Fibroblast of lung (primary cell): ENCODE measurements at regions not wholly inside any gene's neighbourhood (a gene's known extent, or its start where the extent isn't known, plus 50 kb on each side); places are given as distances from the start of the nearest gene placed in this dataset.

Source experiments
- DNase-seq, 2 donors: peaks; one replicate each; pipeline versions ENCODE4 v3.0.0 to v3.0.0-alpha.2; 2010; ENCODE audit warnings: low read depth in 2 of 2
- H2AFZ ChIP-seq: 2 replicates; pipeline ENCODE4 v1.5.1; 2012; ENCODE audit warnings: low read length, control low read depth, inconsistent platforms
- H3K27ac ChIP-seq: 2 replicates; pipeline ENCODE4 v1.5.1; 2011; ENCODE audit warnings: low read length, control low read depth; ENCODE audit not compliant: insufficient read depth
- H3K27me3 ChIP-seq: 2 replicates; pipeline ENCODE4 v1.5.1; 2011; ENCODE audit warnings: mild to moderate bottlenecking, low read length; ENCODE audit not compliant: control insufficient read depth, insufficient read depth
- H3K36me3 ChIP-seq: 2 replicates; pipeline ENCODE4 v1.5.1; 2011; ENCODE audit warnings: low read length; ENCODE audit not compliant: control insufficient read depth, insufficient read depth
- H3K4me1 ChIP-seq: 2 replicates; pipeline ENCODE4 v1.5.1; 2011; ENCODE audit warnings: low read length; ENCODE audit not compliant: control insufficient read depth, insufficient read depth; ENCODE audit errors: extremely low read depth
- H3K4me2 ChIP-seq: 2 replicates; pipeline ENCODE4 v1.5.1; 2011; ENCODE audit warnings: low read length, control low read depth; ENCODE audit not compliant: insufficient read depth; ENCODE audit errors: extremely low read depth
- H3K4me3 ChIP-seq, 4 experiments: fragments of 200-600 bp in 1 of 4; sonication (generic) in 1 of 4; replicated peaks in 1 of 4; 2 replicates each; pipeline ENCODE4 v1.5.1; 2011 to 2016; ENCODE audit warnings: low read length in 4 of 4, low read depth in 3 of 4, mild to moderate bottlenecking in 3 of 4, control low read depth in 2 of 4, inconsistent platforms in 1 of 4, mixed read lengths in 1 of 4; ENCODE audit not compliant: insufficient read depth in 1 of 4; ENCODE audit errors: control extremely low read depth in 1 of 4
- H3K79me2 ChIP-seq: 2 replicates; pipeline ENCODE4 v1.5.1; 2012; ENCODE audit warnings: mild to moderate bottlenecking, low read length, inconsistent platforms; ENCODE audit not compliant: control insufficient read depth, insufficient read depth
- H3K9ac ChIP-seq: 2 replicates; pipeline ENCODE4 v1.5.1; 2011; ENCODE audit warnings: mild to moderate bottlenecking, low read length, control low read depth; ENCODE audit not compliant: insufficient read depth
- H3K9me3 ChIP-seq: 2 replicates; pipeline ENCODE4 v1.5.1; 2012; ENCODE audit warnings: low read depth, low read length; ENCODE audit not compliant: control insufficient read depth, insufficient read depth
- H4K20me1 ChIP-seq: 2 replicates; pipeline ENCODE4 v1.5.1; 2011; ENCODE audit warnings: low read length; ENCODE audit not compliant: control insufficient read depth, insufficient read depth; ENCODE audit errors: extremely low read depth
- CTCF ChIP-seq, 2 donors: IDR thresholded peaks in 1 of 2; conservative IDR thresholded peaks in 1 of 2; 1 replicate in 1 of 2; 2 replicates in 1 of 2; pipeline ENCODE4 v1.5.1; 2011 to 2012; ENCODE audit warnings: low read length in 2 of 2, control low read depth in 1 of 2, inconsistent platforms in 1 of 2, low read depth in 1 of 2, mild to moderate bottlenecking in 1 of 2
- EZH2 ChIP-seq: IDR thresholded peaks from 2 replicates; pipeline ENCODE4 v1.5.1; 2012; ENCODE audit warnings: low read length, control low read depth, mild to moderate bottlenecking; ENCODE audit errors: missing control alignments

- Histone ChIP-seq H3K9ac (no peak overlapping the region), H3K4me2 (no peak overlapping the region), H3K4me3 (no peak overlapping the region), H3K36me3 (no peaks in the 10 kb centered on the region), H3K27ac (no peak overlapping the region), H3K9me3 (no peaks in the 10 kb centered on the region), H3K27me3 (no peaks in the 10 kb centered on the region), H4K20me1 (no peaks in the 10 kb centered on the region), H2AFZ (no peak overlapping the region), H3K79me2 (no peaks in the 10 kb centered on the region), H3K4me1 (no peaks in the 10 kb centered on the region)
- TF ChIP-seq EZH2 (no peak), CTCF (conservative IDR thresholded peaks at IDR 0.05 in 1 of 2, IDR thresholded peaks at IDR 0.05 in 1 of 2; ENCODE audit: low read depth in 1 of 2, low read length in 2 of 2) (no peak)
- no peak for DNase-seq
Measured at GRCh38 chr3:147630921-147631415, 221.8 kb downstream of the ZIC1 start.

DNA sequence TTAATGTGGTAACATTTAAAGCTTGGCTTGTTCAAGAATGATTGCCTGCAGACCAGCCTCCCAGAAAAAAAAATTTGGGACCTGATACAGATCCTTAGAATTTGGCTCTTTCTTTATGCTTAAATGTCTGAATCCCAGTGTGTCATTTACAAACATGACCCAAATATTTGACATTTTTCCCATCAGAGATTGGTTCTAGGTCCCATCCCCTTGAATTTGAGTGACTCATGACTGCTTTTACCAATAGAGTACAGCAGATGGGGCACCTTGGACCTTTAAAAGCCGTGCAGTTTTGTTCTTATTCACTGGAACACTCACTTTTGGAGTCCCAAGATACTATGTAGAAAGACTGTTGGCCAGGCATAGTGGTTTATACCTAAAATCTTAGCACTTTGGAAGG, 231.6 kb downstream of the ZIC1 start:
- DNase-seq: no peak
- Histone ChIP-seq H3K79me2 (no peaks in the 10 kb centered on the region), H3K4me1 (no peaks in the 10 kb centered on the region), H3K27me3 (no peaks in the 10 kb centered on the region), H2AFZ (no peak overlapping the region), H3K27ac (no peak overlapping the region), H4K20me1 (no peaks in the 10 kb centered on the region), H3K36me3 (no peaks in the 10 kb centered on the region), H3K4me3 (no peak overlapping the region), H3K4me2 (no peak overlapping the region), H3K9me3 (no peaks in the 10 kb centered on the region), H3K9ac (no peak overlapping the region)
- no peak for TF ChIP-seq CTCF (conservative IDR thresholded peaks at IDR 0.05 in 1 of 2, IDR thresholded peaks at IDR 0.05 in 1 of 2; ENCODE audit: low read depth in 1 of 2, low read length in 2 of 2)
- TF ChIP-seq EZH2: no peak

DNA sequence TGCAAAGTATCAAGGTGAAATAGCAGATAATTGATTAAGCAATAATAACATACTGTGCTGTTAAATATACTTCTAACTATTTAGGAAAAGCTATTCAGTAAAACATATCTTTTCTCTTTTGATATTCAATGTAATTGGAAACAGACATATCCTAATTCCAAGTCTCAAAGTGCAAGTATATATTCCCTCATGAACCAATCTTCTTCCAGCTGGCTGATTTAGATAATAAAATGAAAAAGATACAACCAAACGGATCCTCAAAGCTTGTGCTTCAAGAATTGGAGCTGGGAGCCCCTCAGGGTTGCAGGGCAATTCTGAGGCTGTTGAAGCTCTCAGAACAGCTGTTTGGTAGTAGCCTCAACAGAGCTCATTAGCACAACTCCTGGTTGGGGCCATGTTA, 236.6 kb downstream of the ZIC1 start:
- H2AFZ ChIP-seq: no peak overlapping the region
- TF ChIP-seq EZH2: no peak
- TF ChIP-seq CTCF (conservative IDR thresholded peaks at IDR 0.05 in 1 of 2, IDR thresholded peaks at IDR 0.05 in 1 of 2; ENCODE audit: low read depth in 1 of 2, low read length in 2 of 2): no peak
- no peaks in the 10 kb centered on the region for H3K36me3 ChIP-seq
- no peaks in the 10 kb centered on the region for H3K4me1 ChIP-seq
- no peaks in the 10 kb centered on the region for H3K27me3 ChIP-seq
- no peaks in the 10 kb centered on the region for H4K20me1 ChIP-seq
- DNase-seq: no peak
- no peaks in the 10 kb centered on the region for H3K79me2 ChIP-seq
- H3K4me3 ChIP-seq: no peak overlapping the region
- no peaks in the 10 kb centered on the region for H3K9me3 ChIP-seq
- H3K9ac ChIP-seq: no peak overlapping the region
- H3K27ac ChIP-seq: no peak overlapping the region
- no peak overlapping the region for H3K4me2 ChIP-seq
